ENCODE measurements at regions not wholly inside any gene's neighbourhood (a gene's known extent, or its start where the extent isn't known, plus 50 kb on each side); places are given as distances from the start of the nearest gene placed in this dataset.
"Not testable (repeated sequence)": the region's sequence is repeated elsewhere in the genome, so short reads cannot be mapped to it uniquely, and the experiment has no call there.

- no peak for DNase-seq (ENCODE audit: low read depth)
Observed at GRCh38 chrX:1102786-1103185, 109.7 kb downstream of the CRLF2 start.

- DNase-seq (ENCODE audit: low read depth), result not testable (repeated sequence)
Observed at GRCh38 chrX:1102221-1102620, 110.2 kb downstream of the CRLF2 start.

GRCh38 chrX:1099146-1099770 lies 113.2 kb downstream of the CRLF2 start:
- no peak for DNase-seq (ENCODE audit: low read depth)

GRCh38 chrX:1097328-1097727 lies 115.1 kb downstream of the CRLF2 start:
- DNase-seq (ENCODE audit: low read depth), result no peak

GRCh38 chrX:1094566-1095333 lies 117.7 kb downstream of the CRLF2 start:
- no peak for DNase-seq (ENCODE audit: low read depth)

- no peak for DNase-seq (ENCODE audit: low read depth)
Observed at GRCh38 chrX:1093586-1094421, 118.6 kb downstream of the CRLF2 start.

- DNase-seq (ENCODE audit: low read depth), result no peak
Observed at GRCh38 chrX:1093121-1093520, 119.3 kb downstream of the CRLF2 start.

GRCh38 chrX:1086444-1087409 lies 125.7 kb downstream of the CRLF2 start:
- no peak for DNase-seq (ENCODE audit: low read depth)

GRCh38 chrX:1085871-1086270 lies 126.6 kb downstream of the CRLF2 start:
- not testable (repeated sequence) for DNase-seq (ENCODE audit: low read depth)

- no peak for DNase-seq (ENCODE audit: low read depth)
Observed at GRCh38 chrX:1084689-1085088, 127.8 kb downstream of the CRLF2 start.

- no peak for DNase-seq (ENCODE audit: low read depth)
Observed at GRCh38 chrX:1076871-1077651, 135.4 kb downstream of the CRLF2 start.

- no peak for DNase-seq (ENCODE audit: low read depth)
Observed at GRCh38 chrX:1075741-1076140, 136.7 kb downstream of the CRLF2 start.

GRCh38 chrX:1075156-1075555 lies 137.3 kb downstream of the CRLF2 start:
- no peak for DNase-seq (ENCODE audit: low read depth)

- DNase-seq (ENCODE audit: low read depth), result no peak
Observed at GRCh38 chrX:1074755-1075154, 137.7 kb downstream of the CRLF2 start.

GRCh38 chrX:1074172-1074571 lies 138.3 kb downstream of the CRLF2 start:
- no peak for DNase-seq (ENCODE audit: low read depth)

GRCh38 chrX:1072637-1073377 lies 139.6 kb downstream of the CRLF2 start:
- DNase-seq (ENCODE audit: low read depth), result no peak

GRCh38 chrX:1071351-1071750 lies 141.1 kb downstream of the CRLF2 start:
- no peak for DNase-seq (ENCODE audit: low read depth)

GRCh38 chrX:1062351-1062750 lies 150.1 kb downstream of the CRLF2 start:
- DNase-seq (ENCODE audit: low read depth), result no peak

GRCh38 chrX:1060562-1060960 lies 151.9 kb downstream of the CRLF2 start:
- DNase-seq (ENCODE audit: low read depth), result no peak

All from non-pigmented ciliary epithelial cell (primary cell).